Kidney capillary endothelial cell (primary cell): ENCODE measurements at regions not wholly inside any gene's neighbourhood (a gene's known extent, or its start where the extent isn't known, plus 50 kb on each side); places are given as distances from the start of the nearest gene placed in this dataset.
A peak's percentile ranks its signal among the peaks of the same experiment; 100 is the strongest.
"Not testable (repeated sequence)": the region's sequence is repeated elsewhere in the genome, so short reads cannot be mapped to it uniquely, and the experiment has no call there.

Experiments used
- DNase-seq: peaks from one replicate; pipeline ENCODE4 v3.0.0-alpha.2; 2018; ENCODE audit warnings: low spot score

DNA sequence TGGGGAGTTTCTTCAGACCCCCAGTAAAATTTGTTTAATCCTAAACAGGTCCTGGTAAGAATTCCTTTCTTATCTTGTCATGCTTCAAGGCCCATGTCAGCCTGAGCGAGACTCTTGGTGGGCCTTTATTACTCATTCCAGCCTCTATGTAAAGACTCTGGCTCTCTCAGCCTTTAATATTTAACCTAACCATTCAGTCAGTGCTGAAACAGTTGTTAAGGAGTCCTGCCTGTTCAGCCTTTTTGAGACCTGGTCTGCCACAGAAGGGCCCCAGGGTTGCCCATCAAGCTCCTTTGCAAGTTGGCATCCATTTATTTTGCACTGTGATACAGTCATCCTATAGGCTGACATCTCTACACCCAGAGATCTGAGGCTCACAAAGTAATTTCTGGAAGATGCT, 107.7 kb upstream of the VANGL1 start:
- DNase-seq: no peak

DNA sequence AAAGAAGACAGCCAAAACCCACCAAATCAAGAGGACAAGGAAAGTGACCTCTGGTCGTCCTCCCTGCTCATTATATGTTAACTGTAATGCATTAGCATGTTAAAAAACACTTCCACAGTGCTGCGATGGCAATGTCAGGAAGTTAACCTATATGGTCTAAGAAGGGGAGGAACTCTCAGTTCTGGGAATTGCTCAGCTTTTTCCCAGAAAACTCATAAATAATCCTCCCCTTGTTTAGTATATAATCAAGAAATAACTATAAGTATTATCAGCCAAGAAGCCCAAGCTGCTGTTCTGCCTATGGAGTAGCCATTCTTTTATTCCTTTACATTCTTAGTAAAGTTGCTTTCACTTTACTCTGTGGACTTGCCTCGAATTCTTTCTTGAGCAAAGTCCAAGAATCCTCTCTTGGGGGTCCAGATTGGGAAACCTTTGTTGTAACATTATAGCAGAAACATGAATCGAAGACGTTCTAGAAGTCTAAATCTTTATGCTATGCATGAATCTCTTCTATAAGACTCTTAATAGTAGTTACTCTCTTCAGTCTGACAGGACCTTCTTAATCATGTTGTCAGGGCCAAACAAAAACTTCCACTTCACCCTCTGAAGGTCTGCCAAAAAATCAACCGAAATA, 110.0 kb upstream of the VANGL1 start:
- no peak for DNase-seq

DNA sequence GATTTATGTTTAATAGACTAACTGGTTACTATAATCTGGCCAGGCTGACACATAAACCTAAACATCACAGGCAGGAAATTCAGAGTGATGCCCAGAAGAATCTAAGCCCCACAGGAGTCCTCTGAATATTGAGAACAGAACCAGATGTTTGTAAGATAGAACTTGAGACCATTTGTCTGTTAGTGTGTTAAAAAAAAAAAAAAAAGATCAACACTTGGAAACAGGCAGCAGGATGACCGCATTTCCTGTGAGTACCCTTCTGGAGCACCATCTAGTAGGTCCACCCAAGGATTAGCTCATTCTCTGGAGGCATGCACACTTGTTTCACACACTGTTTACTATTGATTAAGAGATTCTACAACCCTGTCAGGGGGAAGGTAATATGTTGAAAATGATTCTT, 111.4 kb upstream of the VANGL1 start:
- no peak for DNase-seq

DNA sequence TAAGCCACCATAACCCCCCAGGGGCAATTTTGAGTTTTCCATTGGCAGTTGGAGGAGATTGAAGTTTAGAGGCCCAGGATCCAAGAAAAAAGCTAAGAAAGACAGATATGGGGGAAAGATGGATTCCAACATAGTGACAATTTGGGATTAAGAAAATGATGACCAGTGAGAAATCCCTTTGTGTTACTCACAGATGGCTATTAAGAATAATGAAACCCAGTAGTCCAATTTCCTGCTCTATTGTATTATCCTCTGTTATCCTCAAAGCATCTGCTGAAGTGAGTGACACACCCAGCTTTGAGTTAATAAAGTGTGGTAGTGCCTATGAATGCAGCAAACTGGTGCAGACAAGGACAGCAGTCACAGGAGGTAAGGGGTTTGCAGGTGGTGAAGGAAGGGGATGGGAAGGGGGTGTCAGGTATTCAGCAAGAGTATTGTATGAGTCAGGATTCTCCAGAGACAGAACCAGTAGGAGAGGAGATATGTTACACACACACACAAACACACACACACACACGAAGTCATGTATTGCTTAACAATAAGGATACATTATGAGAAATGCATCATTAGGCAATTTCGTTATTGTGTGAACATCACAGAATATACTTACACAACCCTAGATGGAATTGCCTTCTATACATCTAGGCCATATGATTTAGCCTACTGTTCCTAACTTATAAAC, 112.4 kb upstream of the VANGL1 start:
- DNase-seq: no peak

DNA sequence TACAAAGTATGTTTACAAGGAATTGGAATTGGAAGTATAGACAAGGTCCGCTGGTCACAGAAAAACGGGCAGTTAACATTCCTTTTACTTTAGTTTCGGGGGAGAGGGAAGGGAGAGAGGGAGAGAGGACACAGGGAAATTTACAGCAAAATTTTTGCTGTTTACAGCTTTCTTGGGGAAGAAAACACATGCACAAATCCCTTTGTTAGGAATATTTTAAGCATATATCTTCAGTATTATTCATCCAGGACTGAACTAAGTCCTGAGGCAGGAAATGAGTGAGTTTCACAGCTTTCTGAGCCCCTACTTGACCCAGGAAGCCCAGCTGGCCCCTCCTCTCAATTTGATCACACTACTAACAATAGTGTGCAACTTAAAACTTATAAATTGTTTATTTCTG, 113.4 kb upstream of the VANGL1 start:
- peak; percentile 70 for DNase-seq

DNA sequence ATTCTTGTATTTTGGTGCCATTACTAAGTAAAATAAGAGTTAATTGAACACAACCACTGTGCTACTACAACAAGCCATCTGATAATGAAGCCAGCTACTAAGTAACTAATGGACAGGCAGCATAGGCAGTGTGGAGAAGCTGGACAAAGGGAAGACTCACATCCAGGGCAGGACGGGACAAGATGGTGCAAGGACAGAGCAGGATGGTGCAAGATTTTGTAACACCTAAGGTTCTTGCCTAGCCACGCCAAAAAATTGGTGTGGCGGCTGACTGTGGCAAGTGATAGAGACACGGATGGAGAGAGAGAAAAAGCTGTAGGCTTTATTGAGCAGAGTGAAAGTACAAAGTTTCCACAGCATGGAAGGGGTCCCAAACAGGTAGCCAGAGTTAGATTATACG, 114.0 kb upstream of the VANGL1 start:
- no peak for DNase-seq

DNA sequence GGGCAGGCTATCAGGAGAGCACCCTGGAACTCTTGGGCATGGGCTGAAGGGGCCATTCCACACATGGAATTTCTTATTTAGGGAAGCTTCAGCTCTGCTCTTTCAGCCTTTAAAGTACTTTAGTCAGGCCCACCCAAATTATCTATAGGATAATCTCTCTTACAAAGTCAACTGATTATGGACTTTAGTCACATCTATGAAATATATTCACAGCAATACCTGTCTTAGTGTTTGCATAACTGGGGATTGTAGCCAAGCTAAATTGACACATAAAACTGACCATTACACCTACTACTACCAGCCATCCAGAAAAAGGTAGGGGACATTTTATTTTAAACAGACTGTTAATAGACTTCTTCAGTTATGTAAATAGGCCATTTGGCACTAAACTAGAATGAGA, 114.9 kb upstream of the VANGL1 start:
- no peak for DNase-seq

DNA sequence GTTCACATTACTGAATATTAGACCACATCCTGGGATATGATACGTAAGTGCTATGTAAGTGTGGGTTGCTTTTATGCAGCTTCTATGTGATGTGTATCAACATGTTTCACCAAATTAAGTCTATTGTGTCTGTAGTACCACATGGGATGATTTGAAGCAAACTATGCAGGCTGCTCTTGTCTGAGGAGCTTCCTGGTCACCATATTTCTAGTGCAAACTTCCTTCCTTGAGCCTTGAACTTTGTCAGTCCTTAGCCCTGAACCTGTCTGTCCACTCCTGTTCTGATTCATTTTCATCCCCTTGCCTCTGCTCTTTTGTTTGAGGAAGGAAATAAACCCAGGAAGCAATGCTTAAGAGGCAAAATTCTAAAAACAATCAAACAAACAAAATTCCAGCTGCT, 117.5 kb upstream of the VANGL1 start:
- peak; percentile 80 for DNase-seq

DNA sequence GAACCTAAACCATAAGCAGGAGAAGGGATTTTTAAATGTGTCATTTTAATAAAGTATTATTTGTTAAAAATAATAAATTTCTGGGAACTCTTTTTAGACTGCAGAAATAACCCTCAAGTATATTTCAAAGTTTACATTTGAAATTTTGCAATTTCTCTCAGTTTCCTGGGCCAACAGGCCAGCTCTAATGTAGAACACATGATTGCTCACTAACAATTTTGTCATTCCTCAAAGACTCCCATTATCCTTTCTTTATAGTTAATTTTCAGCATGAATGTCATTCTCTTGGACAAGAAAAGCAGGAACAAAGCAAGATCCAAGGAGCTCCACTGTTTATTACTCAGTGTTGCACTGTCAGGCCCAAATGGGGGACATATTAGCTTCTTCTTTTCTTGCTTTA, 119.4 kb upstream of the VANGL1 start:
- DNase-seq: no peak

DNA sequence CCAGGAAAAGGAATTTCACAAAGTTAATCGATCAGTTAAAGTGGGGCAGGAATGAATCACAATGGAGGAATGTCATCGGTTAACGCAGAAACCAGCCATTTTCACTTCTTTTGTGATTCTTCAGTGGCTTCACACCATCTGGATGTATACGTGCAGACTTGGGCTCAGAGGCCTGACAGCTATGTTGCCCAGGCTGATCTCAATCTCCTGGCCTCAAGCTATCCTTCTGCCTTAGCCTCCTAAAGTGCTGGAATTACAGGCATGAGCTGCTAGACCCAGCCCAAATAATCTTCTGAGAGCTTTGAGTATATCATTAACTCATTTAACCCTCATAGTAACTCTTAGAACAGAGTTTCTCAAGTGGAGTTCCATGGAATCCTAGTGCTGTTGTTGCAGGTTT, 126.5 kb upstream of the VANGL1 start:
- DNase-seq: no peak

DNA sequence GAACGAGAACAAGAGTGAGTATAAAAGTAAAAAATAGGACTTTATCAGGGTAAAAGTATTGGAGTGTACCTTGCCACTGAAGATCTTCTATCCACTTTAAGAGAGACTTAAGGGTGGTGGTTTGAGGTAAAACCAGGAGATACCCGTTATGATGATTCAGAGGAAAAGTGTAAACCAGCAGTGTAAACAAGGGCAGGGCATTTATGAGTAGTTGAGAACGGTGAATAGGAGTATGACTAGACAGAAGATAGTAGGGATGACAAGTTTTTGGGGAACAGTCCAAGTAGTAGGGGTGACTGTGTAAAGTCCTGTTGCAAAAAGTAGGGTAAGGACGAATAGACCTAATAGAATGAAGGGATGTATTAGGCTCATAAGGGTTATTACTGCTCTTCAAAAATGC, 131.5 kb upstream of the VANGL1 start:
- not testable (repeated sequence) for DNase-seq

DNA sequence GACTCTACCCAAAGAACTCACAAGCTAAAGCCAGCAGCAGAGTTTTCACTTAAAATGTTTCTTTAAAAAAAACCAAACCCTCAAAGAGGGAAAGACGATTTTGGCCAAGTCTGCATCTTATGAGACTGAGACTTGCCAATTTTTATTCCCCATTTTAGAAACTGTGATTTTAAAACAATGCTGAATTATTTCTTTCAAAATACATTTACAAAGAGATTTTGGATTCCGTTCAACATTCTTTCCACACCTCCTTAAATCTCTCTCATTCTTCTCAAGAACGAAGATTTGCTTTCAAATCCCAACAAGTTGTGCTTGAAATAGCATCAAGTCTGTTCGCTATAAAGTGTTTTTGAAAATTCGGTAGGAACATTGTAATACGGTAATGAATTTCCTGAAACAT, 133.9 kb upstream of the VANGL1 start:
- no peak for DNase-seq

DNA sequence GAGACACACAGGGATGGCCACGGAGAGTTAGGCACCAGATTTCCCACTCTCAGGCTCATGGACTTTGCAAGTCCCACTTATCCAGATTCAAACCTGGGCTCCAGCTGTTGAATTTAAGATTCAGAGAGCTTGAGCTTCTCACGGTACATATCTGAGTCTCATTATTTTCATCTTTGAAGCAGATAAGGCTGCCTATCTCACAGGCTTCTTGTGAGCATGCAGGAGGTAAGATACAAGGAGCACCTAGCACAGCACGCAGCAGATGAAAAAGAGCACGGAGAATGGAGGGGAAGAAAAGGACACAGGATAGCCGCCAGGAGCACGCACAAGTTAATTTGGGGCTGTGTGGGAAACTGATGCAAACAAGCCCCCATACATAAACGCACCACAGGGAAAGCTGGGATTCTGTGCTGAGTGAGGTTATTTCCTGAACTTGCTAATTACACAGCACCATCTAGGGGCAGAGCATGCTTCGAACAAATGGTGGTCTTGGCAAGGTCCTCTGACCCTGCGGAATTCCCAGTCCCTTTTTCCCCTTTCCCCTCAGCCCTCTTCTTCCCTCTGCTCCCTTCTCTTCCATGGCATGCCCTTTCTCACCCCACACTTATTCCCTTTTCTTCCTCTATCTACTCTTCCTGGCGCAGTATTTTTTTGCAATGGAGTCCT, 134.7 kb upstream of the VANGL1 start:
- DNase-seq: peak; percentile 26

DNA sequence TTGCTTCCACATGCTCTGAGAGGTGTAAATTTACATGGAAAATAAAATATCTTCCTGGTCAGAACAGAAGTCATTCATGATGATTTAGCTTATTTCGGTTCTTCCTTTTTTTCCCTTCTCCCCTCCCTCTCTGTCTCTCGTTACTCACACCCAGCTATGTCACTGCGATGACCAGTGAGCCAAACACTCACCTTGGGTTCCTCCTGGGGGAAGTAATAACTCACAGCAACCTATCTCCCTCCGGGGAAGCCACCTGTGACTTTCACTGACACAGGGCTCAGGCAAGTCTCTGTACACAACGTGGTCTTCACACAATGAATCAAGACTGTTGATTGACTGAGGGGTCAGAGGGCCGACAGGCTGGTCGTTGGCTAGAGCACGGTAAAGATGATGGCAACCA, 135.3 kb upstream of the VANGL1 start:
- no peak for DNase-seq

DNA sequence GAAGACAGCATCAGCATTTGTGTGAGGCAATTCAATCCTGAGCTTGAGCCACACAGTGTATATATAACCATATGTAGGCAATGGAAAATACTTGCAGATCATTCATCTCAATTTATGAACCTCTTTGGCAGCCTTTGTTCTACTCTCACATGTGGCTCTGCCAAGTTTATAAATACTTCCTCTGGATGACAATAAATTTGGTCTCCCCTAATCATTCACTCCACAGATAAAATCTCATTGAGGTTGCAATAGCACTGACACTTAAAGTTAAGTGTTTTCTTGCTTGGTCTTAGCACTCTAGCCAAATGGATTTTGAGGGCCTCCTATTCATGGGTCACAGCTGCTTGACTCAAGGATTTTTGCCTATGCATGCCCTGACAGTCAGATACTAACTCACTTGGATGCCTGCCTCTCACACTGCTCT, 136.6 kb upstream of the VANGL1 start:
- DNase-seq: no peak

DNA sequence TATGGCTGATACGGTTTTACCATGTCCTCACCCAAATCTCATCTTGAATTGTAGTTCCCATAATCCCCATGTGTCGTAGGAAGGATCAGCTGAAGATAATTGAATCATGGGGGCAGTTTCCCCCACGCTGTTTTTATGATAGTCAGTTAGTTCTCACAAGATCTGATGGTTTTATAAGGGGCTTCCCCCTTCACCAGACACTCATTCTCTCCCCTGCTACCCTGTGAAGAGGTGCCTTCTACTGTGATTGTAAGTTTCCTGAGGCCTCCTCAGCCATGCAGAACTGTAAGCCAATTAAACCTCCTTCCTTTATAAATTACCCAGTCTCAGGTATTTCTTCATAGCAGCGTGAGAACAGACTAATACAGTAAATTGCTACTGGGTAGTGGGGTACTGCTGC, 139.6 kb upstream of the VANGL1 start:
- not testable (repeated sequence) for DNase-seq

DNA sequence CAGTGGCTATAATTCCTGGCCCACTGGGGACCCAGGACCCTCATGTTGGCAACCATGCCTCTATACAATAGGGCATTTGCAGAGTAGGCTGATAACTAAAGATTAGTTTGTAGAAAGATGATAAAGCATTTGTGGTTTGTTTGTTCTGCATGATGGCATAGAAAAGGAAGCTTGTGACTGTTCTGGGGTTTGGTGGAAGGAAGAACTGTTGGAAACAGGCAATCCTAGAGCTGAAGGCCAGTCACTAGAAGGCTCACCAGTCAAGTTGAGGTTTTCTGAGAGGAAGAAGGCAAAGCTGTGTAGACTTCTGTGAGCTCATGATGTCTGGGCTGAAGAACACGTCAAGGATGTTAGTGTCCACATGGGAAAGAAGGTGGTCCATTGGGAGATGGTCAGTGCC, 140.3 kb upstream of the VANGL1 start:
- no peak for DNase-seq

DNA sequence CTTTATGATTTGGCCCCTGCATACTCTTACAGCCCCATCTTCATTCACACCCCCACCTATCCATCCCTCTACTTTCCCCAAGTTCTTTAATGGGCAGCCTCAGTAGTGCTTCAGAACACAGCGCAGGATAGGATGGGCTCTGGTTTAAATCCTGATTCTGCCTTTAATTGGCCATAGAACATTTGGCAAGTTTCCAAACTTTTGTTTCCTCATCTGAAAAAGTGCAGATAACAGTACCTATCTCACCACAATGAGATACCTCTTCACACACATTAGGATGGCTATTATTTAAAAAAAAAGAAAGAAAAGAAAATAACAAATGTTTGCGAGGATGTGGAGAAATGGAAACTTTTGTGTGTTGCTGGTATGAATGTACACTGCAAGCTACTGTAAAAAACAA, 142.5 kb upstream of the VANGL1 start:
- no peak for DNase-seq

DNA sequence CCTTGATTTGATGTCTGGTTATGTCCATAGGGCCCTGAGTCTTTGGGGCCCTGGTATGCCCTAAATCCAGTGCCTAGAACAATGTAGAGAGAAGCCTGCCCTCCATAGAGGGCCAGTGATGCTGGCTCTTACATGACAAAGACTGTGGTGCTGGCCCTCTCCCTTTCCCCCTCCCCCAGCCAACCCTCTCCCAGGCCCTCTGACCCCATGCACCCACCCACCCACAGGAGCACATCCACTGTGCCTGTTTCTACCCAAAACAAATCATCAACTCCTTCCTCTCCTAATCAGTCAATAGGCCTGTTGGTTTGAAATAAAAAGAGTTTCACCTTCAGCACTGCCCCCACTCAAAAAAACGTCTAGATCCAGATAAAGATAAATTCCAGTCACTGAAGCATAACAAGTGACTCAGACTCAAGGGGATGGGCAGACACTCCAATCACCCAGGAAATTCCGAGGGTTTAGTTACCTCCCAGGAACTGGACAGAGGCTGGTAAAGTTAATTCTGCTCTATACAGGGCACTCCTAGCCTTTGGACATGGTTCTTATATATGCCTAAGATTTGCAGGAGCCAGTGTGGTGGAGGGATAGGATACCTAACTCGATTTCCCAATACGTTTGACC, 144.8 kb upstream of the VANGL1 start:
- no peak for DNase-seq

DNA sequence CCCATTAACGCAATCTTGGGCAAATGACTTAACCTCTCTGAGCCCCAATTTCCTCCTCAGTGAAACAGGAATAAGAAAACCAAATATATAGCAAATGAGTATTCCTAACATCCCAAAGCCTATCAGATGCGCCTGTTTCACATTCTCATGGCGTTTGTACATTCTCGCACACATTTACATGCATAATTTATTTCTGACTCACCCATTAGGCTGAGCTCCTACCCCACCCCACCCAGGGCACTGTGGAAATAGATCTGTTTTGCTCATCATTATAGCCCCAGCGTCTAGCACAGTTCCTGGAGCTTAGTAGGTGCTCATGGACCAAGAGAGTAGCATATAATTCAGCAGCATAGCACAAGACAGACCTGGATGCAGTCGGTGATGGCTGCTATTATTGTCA, 146.1 kb upstream of the VANGL1 start:
- DNase-seq: no peak

DNA sequence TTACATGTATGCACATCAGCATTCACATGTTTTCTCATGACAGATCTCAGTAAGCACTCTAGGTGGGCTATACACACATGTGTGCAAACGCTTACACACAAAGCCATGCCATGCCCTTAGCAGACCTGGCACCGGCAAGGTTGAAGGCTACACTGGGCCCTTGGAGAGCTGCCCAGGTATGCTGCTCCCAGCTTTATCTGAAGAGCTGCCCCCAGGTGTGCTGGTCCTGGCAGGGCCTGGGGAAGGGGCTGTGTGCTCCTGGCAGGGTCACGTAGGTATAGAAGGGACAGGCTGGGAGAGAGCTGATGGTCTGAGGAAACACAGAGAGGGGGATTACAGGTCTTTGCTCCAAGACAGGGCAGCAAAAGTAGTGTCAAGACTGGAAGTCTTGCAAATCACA, 146.7 kb upstream of the VANGL1 start:
- DNase-seq: no peak

DNA sequence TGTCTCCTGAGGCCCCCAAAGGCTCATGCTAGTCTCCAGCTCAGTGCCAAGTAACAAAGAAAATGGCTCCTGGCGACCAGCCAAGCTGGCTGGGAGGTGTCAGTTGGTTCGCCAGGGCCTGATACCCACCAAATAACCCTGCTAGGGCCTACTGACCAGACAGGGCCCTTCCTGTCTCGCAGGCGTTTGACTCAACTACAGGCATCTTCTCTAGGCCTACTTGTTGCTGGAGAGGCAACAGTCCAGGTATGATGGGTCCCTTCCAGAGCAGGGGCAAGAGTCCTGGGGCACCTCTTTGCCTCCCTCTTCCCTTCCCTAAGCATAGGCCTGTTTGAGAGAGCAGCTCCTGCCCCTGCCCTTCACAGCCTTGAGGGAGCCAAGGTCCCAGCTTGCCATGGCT, 147.9 kb upstream of the VANGL1 start:
- no peak for DNase-seq

DNA sequence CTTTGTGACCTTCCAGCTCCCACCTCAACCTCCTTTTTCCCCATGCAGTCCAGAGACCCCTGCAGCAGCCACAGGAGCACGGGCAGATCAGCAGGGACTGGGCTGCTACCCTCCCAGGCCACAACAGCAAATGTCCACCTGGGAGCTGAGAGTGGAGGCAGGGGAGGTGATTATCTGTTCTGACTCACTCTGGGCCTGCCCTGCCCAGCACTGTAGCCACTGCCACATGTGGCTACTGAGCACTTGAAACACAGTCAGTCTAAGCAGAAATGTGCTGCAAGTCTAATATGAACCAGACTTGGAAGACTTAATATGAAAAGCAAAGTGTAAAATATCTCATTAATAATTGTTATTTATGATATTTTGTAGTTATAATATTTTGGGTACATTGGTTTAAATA, 148.9 kb upstream of the VANGL1 start:
- no peak for DNase-seq
